Ascending aorta (tissue), 2 donors: ENCODE measurements at regions not wholly inside any gene's neighbourhood (a gene's known extent, or its start where the extent isn't known, plus 50 kb on each side); places are given as distances from the start of the nearest gene placed in this dataset.

Experiments used
- DNase-seq, 2 donors: peaks; one replicate each; pipeline ENCODE4 v3.0.0-alpha.2; 2019; ENCODE audit warnings: low spot score in 2 of 2
- H3K27ac ChIP-seq, 2 donors: fragments of 200-600 bp; sonication (generic); one replicate each; pipeline ENCODE4 v1.5.1; 2016 to 2017; ENCODE audit warnings: mild to moderate bottlenecking in 1 of 2
- H3K27me3 ChIP-seq: fragments of 200-600 bp; sonication (generic); one replicate; pipeline ENCODE4 v1.5.1; 2017
- H3K36me3 ChIP-seq, 2 donors: fragments of 200-600 bp; sonication (generic); one replicate each; pipeline ENCODE4 v1.5.1; 2016
- H3K4me1 ChIP-seq, 2 donors: fragments of 200-600 bp; sonication (generic); one replicate each; pipeline ENCODE4 v1.5.1; 2016 to 2017; ENCODE audit warnings: mild to moderate bottlenecking in 1 of 2
- H3K4me3 ChIP-seq, 2 donors: fragments of 200-600 bp; sonication (generic); one replicate each; pipeline ENCODE4 v1.5.1; 2016 to 2017; ENCODE audit warnings: mild to moderate bottlenecking in 1 of 2
- H3K9me3 ChIP-seq, 2 donors: fragments of 200-600 bp; sonication (generic); one replicate each; pipeline ENCODE4 v1.5.1; 2016
- CTCF ChIP-seq, 3 experiments: fragments of 200-600 bp in 2 of 3; fragments of 450-650 bp in 1 of 3; sonication (generic) in 2 of 3; IDR thresholded peaks; one replicate each; pipeline ENCODE4 v1.5.1; 2016 to 2019; ENCODE audit warnings: antibody characterized with exemption in 3 of 3, mild to moderate bottlenecking in 1 of 3, moderate library complexity in 1 of 3
- intact Hi-C: fragments of 100-400 bp; cut with DNase I; formaldehyde crosslinking; loops from one replicate; pipeline ENCODE4 v1.15.1; 2023

DNA sequence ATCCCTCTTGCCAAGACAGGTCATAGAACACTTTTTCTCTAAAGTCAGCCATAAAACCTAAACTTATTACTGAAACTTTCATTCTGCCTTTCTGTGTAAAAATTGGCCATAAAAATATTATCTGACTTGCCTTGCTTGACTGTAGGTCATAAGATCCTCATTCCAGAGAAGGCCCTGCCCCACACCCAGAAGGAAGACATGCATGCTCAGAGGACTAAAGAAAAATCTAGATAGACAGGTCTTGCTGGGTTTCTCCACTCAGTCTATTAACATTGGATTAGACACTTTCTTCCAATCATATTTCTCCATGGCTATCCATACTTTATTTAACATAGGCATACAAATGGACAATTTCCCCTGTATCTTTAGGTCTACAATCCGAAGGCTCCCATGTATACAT lies 1066.5 kb downstream of the SLITRK1 start:
- intact Hi-C loops = no loop called here
- Histone ChIP-seq H3K4me3 (no peak overlapping the region), H3K27me3 (no peaks in the 10 kb centered on the region), H3K27ac (no peak overlapping the region), H3K36me3 (no peaks in the 10 kb centered on the region), H3K4me1 (no peaks in the 10 kb centered on the region), H3K9me3 (peaks cover 0 to 3% of the 10 kb centered on the region in 2 donors)
- TF ChIP-seq CTCF (IDR thresholded peaks at IDR 0.05) = no peak
- DNase-seq = no peak

- Histone ChIP-seq H3K27ac (no peak overlapping the region), H3K27me3 (no peaks in the 10 kb centered on the region), H3K4me1 (no peaks in the 10 kb centered on the region), H3K36me3 (no peaks in the 10 kb centered on the region), H3K9me3 (no peaks in the 10 kb centered on the region), H3K4me3 (no peak overlapping the region)
- no peak for TF ChIP-seq CTCF (IDR thresholded peaks at IDR 0.05)
- intact Hi-C loops = no loop called here
- DNase-seq = no peak
Measured at GRCh38 chr13:82803341-82803740, 1078.9 kb downstream of the SLITRK1 start.

DNA sequence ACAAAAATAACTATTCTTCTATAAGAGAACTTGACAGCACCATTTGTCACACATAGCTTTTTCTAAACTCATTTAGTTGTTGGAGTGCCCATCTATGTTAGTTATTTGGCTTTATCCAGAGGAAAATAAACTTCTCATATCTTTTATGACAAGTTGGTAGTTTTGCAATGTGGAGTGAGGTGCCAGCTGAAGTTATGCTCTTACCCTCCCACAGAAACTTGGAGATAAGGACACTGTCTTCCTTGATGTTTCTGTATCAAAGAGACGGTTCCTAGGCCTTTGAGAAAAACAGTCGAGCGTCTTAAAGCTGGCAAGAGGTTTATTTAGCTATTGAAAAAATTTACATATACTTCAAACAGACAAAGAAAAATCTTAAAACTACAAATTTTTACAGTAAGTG lies 1079.7 kb downstream of the SLITRK1 start:
- no peak for DNase-seq
- no peak for TF ChIP-seq CTCF (IDR thresholded peaks at IDR 0.05)
- Histone ChIP-seq H3K27me3 (no peaks in the 10 kb centered on the region), H3K4me1 (no peaks in the 10 kb centered on the region), H3K27ac (no peak overlapping the region), H3K9me3 (no peaks in the 10 kb centered on the region), H3K4me3 (no peak overlapping the region), H3K36me3 (no peaks in the 10 kb centered on the region)
- intact Hi-C loops = no loop called here

GRCh38 chr13:82800391-82800790 lies 1081.9 kb downstream of the SLITRK1 start:
- Histone ChIP-seq H3K27ac (no peak overlapping the region), H3K27me3 (no peaks in the 10 kb centered on the region), H3K4me3 (no peak overlapping the region), H3K4me1 (no peaks in the 10 kb centered on the region), H3K36me3 (no peaks in the 10 kb centered on the region), H3K9me3 (no peaks in the 10 kb centered on the region)
- TF ChIP-seq CTCF (IDR thresholded peaks at IDR 0.05) = no peak
- intact Hi-C loops = no loop called here
- no peak for DNase-seq

GRCh38 chr13:82797876-82798275 lies 1084.4 kb downstream of the SLITRK1 start:
- intact Hi-C loops = no loop called here
- TF ChIP-seq CTCF (IDR thresholded peaks at IDR 0.05) = no peak
- Histone ChIP-seq H3K36me3 (no peaks in the 10 kb centered on the region), H3K27me3 (no peaks in the 10 kb centered on the region), H3K9me3 (no peaks in the 10 kb centered on the region), H3K4me3 (no peak overlapping the region), H3K27ac (no peak overlapping the region), H3K4me1 (no peaks in the 10 kb centered on the region)
- DNase-seq = no peak

DNA sequence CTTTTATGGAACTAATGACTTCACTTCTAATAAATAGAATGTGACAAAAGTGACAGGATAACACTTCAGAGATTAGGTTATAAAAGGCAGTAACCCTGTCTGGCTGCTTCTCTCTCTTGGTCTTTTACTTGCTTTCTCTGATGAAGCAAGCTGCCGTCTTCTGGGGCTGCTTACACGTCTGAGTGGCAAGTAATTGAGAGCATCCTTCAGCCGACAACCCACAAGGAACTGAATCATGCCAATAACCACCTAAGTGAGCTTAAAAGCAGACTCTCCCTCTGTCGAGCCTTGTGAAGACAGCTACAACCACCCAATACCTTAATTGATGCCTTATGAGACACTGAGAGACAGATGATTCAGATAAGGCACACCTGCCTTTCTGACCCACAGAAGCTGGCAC lies 1091.2 kb downstream of the SLITRK1 start:
- Histone ChIP-seq H3K4me3 (no peak overlapping the region), H3K9me3 (no peaks in the 10 kb centered on the region), H3K4me1 (no peaks in the 10 kb centered on the region), H3K36me3 (no peaks in the 10 kb centered on the region), H3K27ac (no peak overlapping the region), H3K27me3 (no peaks in the 10 kb centered on the region)
- no peak for DNase-seq
- TF ChIP-seq CTCF (IDR thresholded peaks at IDR 0.05) = no peak
- intact Hi-C loops = no loop called here
